ENCODE measurements at regions not wholly inside any gene's neighbourhood (a gene's known extent, or its start where the extent isn't known, plus 50 kb on each side); places are given as distances from the start of the nearest gene placed in this dataset.

GRCh38 chr6:149212206-149212605 is 105.3 kb upstream of the TAB2 start:
- H3K36me3 ChIP-seq, result no peaks in the 10 kb centered on the region
- H3K9me3 ChIP-seq, result no peaks in the 10 kb centered on the region
- 71 to 80% methylated on average over 6 of the region's 6 CpGs for WGBS, 2 donors
- intact Hi-C loops (cut with DNase I), result no loop called here
- H3K4me3 ChIP-seq (replicated peaks in 1 of 3), result no peak overlapping the region
- H3K27me3 ChIP-seq, result no peaks in the 10 kb centered on the region
- no peak for TF ChIP-seq POLR2A (IDR thresholded peaks at IDR 0.05)
- TF ChIP-seq CTCF (IDR thresholded peaks at IDR 0.05), result no peak
- DNase-seq, result no peak
- no peaks in the 10 kb centered on the region for H3K4me1 ChIP-seq
- no peak overlapping the region for H3K27ac ChIP-seq

GRCh38 chr6:149212892-149213801 is 104.4 kb upstream of the TAB2 start:
- H3K27ac ChIP-seq, result no peak overlapping the region
- no peak overlapping the region for H3K4me3 ChIP-seq (replicated peaks in 1 of 3)
- no peaks in the 10 kb centered on the region for H3K9me3 ChIP-seq
- no peaks in the 10 kb centered on the region for H3K36me3 ChIP-seq
- DNase-seq, result no peak
- intact Hi-C loops (cut with DNase I), result no loop called here
- no peaks in the 10 kb centered on the region for H3K27me3 ChIP-seq
- TF ChIP-seq POLR2A (IDR thresholded peaks at IDR 0.05), result no peak
- TF ChIP-seq CTCF (IDR thresholded peaks at IDR 0.05), result no peak
- WGBS, 2 donors, result 76 to 83% methylated on average over 9 of the region's 9 CpGs
- no peaks in the 10 kb centered on the region for H3K4me1 ChIP-seq

GRCh38 chr6:149213829-149214228 is 103.7 kb upstream of the TAB2 start:
- intact Hi-C loops (cut with DNase I), result no loop called here
- WGBS, 2 donors, result 93 to 96% methylated on average over 4 of the region's 4 CpGs
- H3K27ac ChIP-seq, result no peak overlapping the region

GRCh38 chr6:149216459-149216858 is 101.1 kb upstream of the TAB2 start:
- Histone ChIP-seq H3K36me3 (no peaks in the 10 kb centered on the region), H3K27me3 (no peaks in the 10 kb centered on the region), H3K4me3 (replicated peaks in 1 of 3) (no peak overlapping the region), H3K4me1 (no peaks in the 10 kb centered on the region), H3K9me3 (no peaks in the 10 kb centered on the region), H3K27ac (no peak overlapping the region)
- no peak for DNase-seq
- intact Hi-C loops (cut with DNase I), result no loop called here
- 85 to 93% methylated on average over 4 of the region's 4 CpGs for WGBS, 2 donors
- no peak for TF ChIP-seq POLR2A (IDR thresholded peaks at IDR 0.05)
- TF ChIP-seq CTCF (IDR thresholded peaks at IDR 0.05), result no peak

More at GRCh38 chr6:149213829-149214228, 103.7 kb upstream of the TAB2 start:
- no peaks in the 10 kb centered on the region for H3K36me3 ChIP-seq
- TF ChIP-seq CTCF (IDR thresholded peaks at IDR 0.05), result no peak
- no peak for TF ChIP-seq POLR2A (IDR thresholded peaks at IDR 0.05)
- H3K9me3 ChIP-seq, result no peaks in the 10 kb centered on the region
- no peak for DNase-seq
- H3K4me1 ChIP-seq, result no peaks in the 10 kb centered on the region
- H3K4me3 ChIP-seq (replicated peaks in 1 of 3), result no peak overlapping the region
- H3K27me3 ChIP-seq, result no peaks in the 10 kb centered on the region

GRCh38 chr6:149217466-149217888 is 100.0 kb upstream of the TAB2 start:
- H3K27ac ChIP-seq, result no peak overlapping the region
- H3K27me3 ChIP-seq, result no peaks in the 10 kb centered on the region
- H3K9me3 ChIP-seq, result no peaks in the 10 kb centered on the region
- intact Hi-C loops (cut with DNase I), result no loop called here
- no peaks in the 10 kb centered on the region for H3K36me3 ChIP-seq
- no peak overlapping the region for H3K4me3 ChIP-seq (replicated peaks in 1 of 3)
- no peak for DNase-seq
- TF ChIP-seq POLR2A (IDR thresholded peaks at IDR 0.05), result no peak
- TF ChIP-seq CTCF (IDR thresholded peaks at IDR 0.05), result no peak
- H3K4me1 ChIP-seq, result no peaks in the 10 kb centered on the region

Data from thyroid gland (tissue), 4 donors.